GM12878 (cell line): ENCODE measurements at regions not wholly inside any gene's neighbourhood (a gene's known extent, or its start where the extent isn't known, plus 50 kb on each side); places are given as distances from the start of the nearest gene placed in this dataset.

ENCODE experiments used
- ATAC-seq: fragments of 200-7000 bp; cut with Tn5 transposase; 3 replicates; pipeline ENCODE4 v1.9.1; 2020; ENCODE audit warnings: mild to moderate bottlenecking, moderate library complexity
- BruUV-seq: library from RNA; stranded (reverse); fragments of 400-500 nt; replicated peaks from 2 replicates; lab custom pipeline; 2021; lab: Mats Ljungman, UMichigan
- CTCF ChIA-PET: fragments of 300-600 bp; sonication (Branson Sonifier 250); formaldehyde crosslinking; extraction: SDS; loops from one replicate; lab custom pipeline; 2021; ENCODE audit warnings: inconsistent platforms; lab: Yijun Ruan, JAX
- POLR2A ChIA-PET: fragments of 350-600 bp; formaldehyde crosslinking; extraction: SDS; loops from one replicate; lab custom pipeline; 2021; ENCODE audit warnings: inconsistent platforms; lab: Charles Lee
- RAD21 ChIA-PET: fragments of 300-600 bp; sonication (Branson Sonifier 250); formaldehyde crosslinking; loops from one replicate; lab custom pipeline; 2023; ENCODE audit warnings: antibody characterized with exemption; ENCODE audit not compliant: unreplicated experiment; lab: Charles Lee
- SMC1A ChIA-PET: fragments of 300-600 bp; sonication (Branson Sonifier 250); formaldehyde crosslinking; loops from one replicate; lab custom pipeline; 2023; ENCODE audit not compliant: unreplicated experiment, uncharacterized antibody; lab: Charles Lee
- DNase-seq: peaks from one replicate; pipeline ENCODE4 v3.0.0-alpha.2; 2011; ENCODE audit warnings: low read depth, low spot score
- FAIRE-seq: peaks from 3 replicates; lab custom pipeline; 2011; peaks lifted over from hg19 to GRCh38; lab: Jason Lieb, UNC
- H2AFZ ChIP-seq: 2 replicates; pipeline ENCODE4 v1.6.0; 2011; ENCODE audit warnings: low read depth, low read length, control low read depth; ENCODE audit not compliant: control insufficient read depth
- H3K27ac ChIP-seq: 2 replicates; pipeline ENCODE4 v1.5.1; 2011; ENCODE audit warnings: control low read depth; ENCODE audit not compliant: control insufficient read depth, insufficient read depth
- H3K27me3 ChIP-seq, 2 experiments: replicated peaks in 1 of 2; 2 replicates each; pipeline versions ENCODE4 v1.6.0 to v1.6.1; 2011; ENCODE audit warnings: low read length in 1 of 2; ENCODE audit not compliant: control insufficient read depth in 2 of 2, insufficient read depth in 2 of 2
- H3K36me3 ChIP-seq, 2 experiments: 2 replicates each; pipeline ENCODE4 v1.5.1; 2011; ENCODE audit warnings: low read length in 1 of 2; ENCODE audit not compliant: control insufficient read depth in 2 of 2, insufficient read depth in 2 of 2
- H3K4me1 ChIP-seq: 2 replicates; pipeline ENCODE4 v1.6.1; 2011; ENCODE audit warnings: mild to moderate bottlenecking, low read length, moderate library complexity, mixed read lengths; ENCODE audit not compliant: control insufficient read depth, insufficient read depth
- H3K4me2 ChIP-seq: 2 replicates; pipeline ENCODE4 v1.6.0; 2011; ENCODE audit warnings: control low read depth; ENCODE audit not compliant: control insufficient read depth, insufficient read depth
- H3K4me3 ChIP-seq: fragments of 200-600 bp; sonication (generic); 2 replicates; pipeline ENCODE4 v1.5.1; 2016
- H3K79me2 ChIP-seq: 2 replicates; pipeline ENCODE4 v1.6.0; 2011; ENCODE audit warnings: low read length; ENCODE audit not compliant: control insufficient read depth, insufficient read depth
- H3K9ac ChIP-seq: 2 replicates; pipeline ENCODE4 v1.8.0; 2011; ENCODE audit warnings: low read length, control low read depth, mixed read lengths; ENCODE audit not compliant: control insufficient read depth, insufficient read depth
- H3K9me3 ChIP-seq: replicated peaks from 3 replicates; pipeline ENCODE4 v1.5.1; 2011; ENCODE audit warnings: mild to moderate bottlenecking, low read length; ENCODE audit not compliant: control insufficient read depth, insufficient read depth
- H4K20me1 ChIP-seq: 2 replicates; pipeline ENCODE4 v1.6.0; 2011; ENCODE audit not compliant: control insufficient read depth, insufficient read depth
- ASH2L ChIP-seq: fragments of 300-600, 200-600 bp; sonication (generic); IDR thresholded peaks from 2 replicates; pipeline ENCODE4 v1.6.1; 2017; ENCODE audit warnings: low read depth, mild to moderate bottlenecking, borderline replicate concordance
- BHLHE40 ChIP-seq, 2 experiments: fragments of 450-650 bp in 1 of 2; IDR thresholded peaks; 2 replicates each; pipeline ENCODE4 v1.6.1; 2011 to 2017; ENCODE audit warnings: low read depth in 2 of 2, borderline replicate concordance in 1 of 2, improper control_type of control experiment in 1 of 2, low read length in 1 of 2, mild to moderate bottlenecking in 1 of 2
- IRF4 ChIP-seq: IDR thresholded peaks from 2 replicates; pipeline ENCODE4 v1.6.1; 2011; ENCODE audit warnings: low read depth, low read length
- MTA3 ChIP-seq: IDR thresholded peaks from 2 replicates; pipeline ENCODE4 v1.6.1; 2012; ENCODE audit warnings: low read length, inconsistent platforms, borderline replicate concordance
- NR2C1 ChIP-seq: fragments of 450-650 bp; IDR thresholded peaks from 2 replicates; pipeline ENCODE4 v1.6.1; 2017; ENCODE audit warnings: antibody characterized with exemption, mild to moderate bottlenecking, moderate library complexity
- NR2C2 ChIP-seq: IDR thresholded peaks from 2 replicates; pipeline ENCODE4 v1.6.1; 2011; ENCODE audit warnings: borderline replicate concordance, low read depth; ENCODE audit not compliant: control insufficient read depth, insufficient read length
- PML ChIP-seq: IDR thresholded peaks from 2 replicates; pipeline ENCODE4 v1.6.1; 2012; ENCODE audit warnings: low read length, inconsistent platforms
- RAD21 ChIP-seq: IDR thresholded peaks from 2 replicates; pipeline ENCODE4 v1.6.1; 2011; ENCODE audit warnings: mild to moderate bottlenecking, low read depth, low read length, moderate library complexity; ENCODE audit not compliant: insufficient read depth
- RAD51 ChIP-seq: fragments of 450-650 bp; IDR thresholded peaks from 2 replicates; pipeline ENCODE4 v1.6.1; 2016; ENCODE audit warnings: moderate library complexity, mild to moderate bottlenecking, inconsistent platforms
- SMAD5 ChIP-seq: IDR thresholded peaks from 2 replicates; pipeline ENCODE4 v1.6.1; 2016; ENCODE audit warnings: antibody characterized with exemption, low read depth
- ZNF207 ChIP-seq: fragments of 450-650 bp; IDR thresholded peaks from 2 replicates; pipeline ENCODE4 v1.6.1; 2014; ENCODE audit warnings: antibody characterized with exemption, mild to moderate bottlenecking, borderline replicate concordance
- ZNF24 ChIP-seq: fragments of 450-650 bp; IDR thresholded peaks from 2 replicates; pipeline ENCODE4 v1.6.1; 2017; ENCODE audit warnings: antibody characterized with exemption, mild to moderate bottlenecking
- WGBS: methylation state at CpG from one replicate; pipeline ENCODE4 v1.1.6; 2016; ENCODE audit warnings: low lambda C conversion rate; ENCODE audit not compliant: insufficient replicate concordance, insufficient coverage; ENCODE audit errors: missing lambda C conversion rate; 5-methylcytosine and 5-hydroxymethylcytosine counted together
- in situ Hi-C: fragments of 300-500 bp; cut with MboI; formaldehyde crosslinking; loops from 9 replicates; pipeline ENCODE4 v1.14.3; 2018; ENCODE audit warnings: mixed read lengths
- intact Hi-C: fragments of 100-400 bp; cut with micrococcal nuclease; formaldehyde crosslinking; loops from one replicate; pipeline ENCODE4 v1.14.2; 2022; ENCODE audit not compliant: unreplicated experiment
- TF ChIP-seq, protein P1 (sequence below): fragments of 150-350 bp; IDR thresholded peaks from 2 replicates; pipeline ENCODE4 v1.6.1; 2014; ENCODE audit warnings: mild to moderate bottlenecking, low read depth, low read length
- TF ChIP-seq, protein P2 (sequence below): fragments of 450-650 bp; IDR thresholded peaks from 2 replicates; pipeline ENCODE4 v1.6.1; 2016; ENCODE audit warnings: mild to moderate bottlenecking

DNA sequence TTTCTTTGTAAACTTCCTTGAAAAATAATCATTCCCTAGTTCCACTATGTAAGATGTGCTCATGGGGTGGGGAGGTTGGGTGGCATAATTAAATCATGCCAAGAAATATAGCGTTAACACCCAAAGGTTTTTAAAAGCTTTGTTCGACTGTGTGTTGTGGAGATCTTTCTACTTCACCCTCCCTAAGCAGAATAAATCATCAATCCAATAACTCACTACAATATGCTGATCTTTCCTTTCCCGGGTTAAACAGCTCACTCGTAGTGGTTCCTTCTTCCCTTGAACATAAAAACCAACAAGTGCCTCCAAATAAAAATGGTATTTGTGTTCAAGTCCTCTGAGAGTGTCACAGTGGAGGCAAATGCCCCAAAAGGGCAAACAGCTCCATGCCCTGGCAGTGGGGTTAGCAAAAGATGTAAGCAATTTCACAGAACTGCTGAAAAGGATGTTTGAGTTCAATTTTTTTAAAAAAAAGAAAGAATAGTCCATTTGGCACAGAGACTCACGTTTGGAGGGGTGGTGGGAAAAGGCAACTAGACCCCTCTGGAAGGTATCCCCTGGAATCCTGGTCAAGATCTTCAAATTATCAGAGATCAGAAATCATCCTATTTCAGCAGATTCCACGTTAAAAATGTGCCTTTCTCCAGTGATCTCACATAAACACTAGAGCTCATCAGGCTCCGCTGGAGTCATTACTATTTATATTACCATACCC lies 99.1 kb downstream of the TFAP2A start:
- Histone ChIP-seq H3K36me3 (no peaks in the 10 kb centered on the region), H3K4me3 (no peak overlapping the region), H3K79me2 (no peaks in the 10 kb centered on the region), H3K4me2 (no peak overlapping the region), H3K9me3 (no peaks in the 10 kb centered on the region), H3K4me1 (no peaks in the 10 kb centered on the region), H4K20me1 (no peaks in the 10 kb centered on the region), H3K27ac (no peak overlapping the region), H3K9ac (no peak overlapping the region), H3K27me3 (no peaks in the 10 kb centered on the region; a peak in 2 of 4 replicates), H2AFZ (no peak overlapping the region)
- FAIRE-seq (no peak), DNase-seq (no peak), ATAC-seq (no peak)
- SMC1A ChIA-PET = no interaction called here
- TF ChIP-seq BHLHE40 (IDR thresholded peaks at IDR 0.05; ENCODE audit: borderline replicate concordance in 1 of 2, low read depth in 2 of 2, low read length in 1 of 2) = no peak
- TF ChIP-seq NR2C2 = no peak
- no peak for TF ChIP-seq IRF4
- no peak for TF ChIP-seq NR2C1
- TF ChIP-seq, protein P1, sequence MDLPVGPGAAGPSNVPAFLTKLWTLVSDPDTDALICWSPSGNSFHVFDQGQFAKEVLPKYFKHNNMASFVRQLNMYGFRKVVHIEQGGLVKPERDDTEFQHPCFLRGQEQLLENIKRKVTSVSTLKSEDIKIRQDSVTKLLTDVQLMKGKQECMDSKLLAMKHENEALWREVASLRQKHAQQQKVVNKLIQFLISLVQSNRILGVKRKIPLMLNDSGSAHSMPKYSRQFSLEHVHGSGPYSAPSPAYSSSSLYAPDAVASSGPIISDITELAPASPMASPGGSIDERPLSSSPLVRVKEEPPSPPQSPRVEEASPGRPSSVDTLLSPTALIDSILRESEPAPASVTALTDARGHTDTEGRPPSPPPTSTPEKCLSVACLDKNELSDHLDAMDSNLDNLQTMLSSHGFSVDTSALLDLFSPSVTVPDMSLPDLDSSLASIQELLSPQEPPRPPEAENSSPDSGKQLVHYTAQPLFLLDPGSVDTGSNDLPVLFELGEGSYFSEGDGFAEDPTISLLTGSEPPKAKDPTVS = no peak
- no peak for TF ChIP-seq ZNF24
- no peak for TF ChIP-seq RAD21
- TF ChIP-seq RAD51 = no peak
- no peak for TF ChIP-seq PML
- no peak for TF ChIP-seq ZNF207
- no peak for TF ChIP-seq ASH2L
- TF ChIP-seq, protein P2, sequence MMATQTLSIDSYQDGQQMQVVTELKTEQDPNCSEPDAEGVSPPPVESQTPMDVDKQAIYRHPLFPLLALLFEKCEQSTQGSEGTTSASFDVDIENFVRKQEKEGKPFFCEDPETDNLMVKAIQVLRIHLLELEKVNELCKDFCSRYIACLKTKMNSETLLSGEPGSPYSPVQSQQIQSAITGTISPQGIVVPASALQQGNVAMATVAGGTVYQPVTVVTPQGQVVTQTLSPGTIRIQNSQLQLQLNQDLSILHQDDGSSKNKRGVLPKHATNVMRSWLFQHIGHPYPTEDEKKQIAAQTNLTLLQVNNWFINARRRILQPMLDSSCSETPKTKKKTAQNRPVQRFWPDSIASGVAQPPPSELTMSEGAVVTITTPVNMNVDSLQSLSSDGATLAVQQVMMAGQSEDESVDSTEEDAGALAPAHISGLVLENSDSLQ = no peak
- TF ChIP-seq MTA3 = no peak
- TF ChIP-seq SMAD5 = no peak
- CTCF ChIA-PET = no interaction called here
- in situ Hi-C loops (no loop called here), intact Hi-C loops (no loop called here)
- POLR2A ChIA-PET = no interaction called here
- WGBS = 28% methylated on average over 7 of the region's 7 CpGs
- RAD21 ChIA-PET = no interaction called here
- no TSS peak for BruUV-seq
